WI38 (cell line): ENCODE measurements at regions not wholly inside any gene's neighbourhood (a gene's known extent, or its start where the extent isn't known, plus 50 kb on each side); places are given as distances from the start of the nearest gene placed in this dataset.

Experiments
- H3K4me3 ChIP-seq: 2 replicates; pipeline ENCODE4 v1.5.1; 2011; ENCODE audit warnings: low read depth, mild to moderate bottlenecking, control low read depth, low read length
- TF ChIP-seq, protein P1 (sequence below): IDR thresholded peaks from 2 replicates; pipeline ENCODE4 v1.5.1; 2012; ENCODE audit warnings: low read depth, mild to moderate bottlenecking, control low read depth, low read length

DNA sequence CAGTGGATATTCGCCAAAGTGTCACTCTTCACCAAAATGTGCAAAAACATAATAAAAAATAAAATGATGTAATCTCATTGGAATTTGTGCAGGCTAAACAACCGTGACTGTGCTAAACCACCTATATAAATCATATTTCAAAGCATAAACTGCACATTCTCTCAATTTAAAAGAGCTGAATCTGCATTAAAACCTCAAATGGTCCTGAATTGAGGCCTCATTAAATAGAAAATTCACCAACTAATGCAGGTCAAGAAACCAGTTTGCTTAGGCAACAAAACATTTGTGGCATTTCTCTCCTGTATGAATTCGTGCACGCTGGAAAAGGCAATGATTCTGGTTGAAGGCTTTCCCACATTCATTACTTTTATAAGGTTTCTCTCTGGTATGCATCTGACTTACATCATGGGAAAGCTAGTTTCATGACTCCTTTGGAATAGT lies 80.1 kb upstream of the IFNG-AS1 start:
- TF ChIP-seq, protein P1, sequence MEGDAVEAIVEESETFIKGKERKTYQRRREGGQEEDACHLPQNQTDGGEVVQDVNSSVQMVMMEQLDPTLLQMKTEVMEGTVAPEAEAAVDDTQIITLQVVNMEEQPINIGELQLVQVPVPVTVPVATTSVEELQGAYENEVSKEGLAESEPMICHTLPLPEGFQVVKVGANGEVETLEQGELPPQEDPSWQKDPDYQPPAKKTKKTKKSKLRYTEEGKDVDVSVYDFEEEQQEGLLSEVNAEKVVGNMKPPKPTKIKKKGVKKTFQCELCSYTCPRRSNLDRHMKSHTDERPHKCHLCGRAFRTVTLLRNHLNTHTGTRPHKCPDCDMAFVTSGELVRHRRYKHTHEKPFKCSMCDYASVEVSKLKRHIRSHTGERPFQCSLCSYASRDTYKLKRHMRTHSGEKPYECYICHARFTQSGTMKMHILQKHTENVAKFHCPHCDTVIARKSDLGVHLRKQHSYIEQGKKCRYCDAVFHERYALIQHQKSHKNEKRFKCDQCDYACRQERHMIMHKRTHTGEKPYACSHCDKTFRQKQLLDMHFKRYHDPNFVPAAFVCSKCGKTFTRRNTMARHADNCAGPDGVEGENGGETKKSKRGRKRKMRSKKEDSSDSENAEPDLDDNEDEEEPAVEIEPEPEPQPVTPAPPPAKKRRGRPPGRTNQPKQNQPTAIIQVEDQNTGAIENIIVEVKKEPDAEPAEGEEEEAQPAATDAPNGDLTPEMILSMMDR = no peak
- no peak overlapping the region for H3K4me3 ChIP-seq

DNA sequence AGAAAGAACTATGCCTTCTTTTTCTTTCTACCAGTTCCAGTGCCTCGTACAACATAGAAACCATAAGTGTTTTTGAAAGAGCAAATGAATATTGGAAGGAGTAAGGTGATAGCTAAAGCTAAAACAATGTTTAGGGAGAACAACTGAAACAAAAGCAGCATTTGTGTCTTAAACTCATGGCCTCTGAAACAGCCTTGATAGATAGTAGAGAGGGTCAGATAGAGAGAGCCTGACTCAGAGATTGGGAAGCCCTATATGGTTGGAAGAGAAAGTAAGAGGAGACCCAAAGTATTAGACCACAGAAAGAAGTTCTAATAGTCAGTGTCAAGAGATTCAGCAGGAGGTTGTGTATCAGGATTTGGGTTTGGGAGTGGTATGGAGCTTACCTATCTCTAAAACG lies 79.6 kb upstream of the IFNG-AS1 start:
- TF ChIP-seq, protein P1 = no peak
- H3K4me3 ChIP-seq = no peak overlapping the region

DNA sequence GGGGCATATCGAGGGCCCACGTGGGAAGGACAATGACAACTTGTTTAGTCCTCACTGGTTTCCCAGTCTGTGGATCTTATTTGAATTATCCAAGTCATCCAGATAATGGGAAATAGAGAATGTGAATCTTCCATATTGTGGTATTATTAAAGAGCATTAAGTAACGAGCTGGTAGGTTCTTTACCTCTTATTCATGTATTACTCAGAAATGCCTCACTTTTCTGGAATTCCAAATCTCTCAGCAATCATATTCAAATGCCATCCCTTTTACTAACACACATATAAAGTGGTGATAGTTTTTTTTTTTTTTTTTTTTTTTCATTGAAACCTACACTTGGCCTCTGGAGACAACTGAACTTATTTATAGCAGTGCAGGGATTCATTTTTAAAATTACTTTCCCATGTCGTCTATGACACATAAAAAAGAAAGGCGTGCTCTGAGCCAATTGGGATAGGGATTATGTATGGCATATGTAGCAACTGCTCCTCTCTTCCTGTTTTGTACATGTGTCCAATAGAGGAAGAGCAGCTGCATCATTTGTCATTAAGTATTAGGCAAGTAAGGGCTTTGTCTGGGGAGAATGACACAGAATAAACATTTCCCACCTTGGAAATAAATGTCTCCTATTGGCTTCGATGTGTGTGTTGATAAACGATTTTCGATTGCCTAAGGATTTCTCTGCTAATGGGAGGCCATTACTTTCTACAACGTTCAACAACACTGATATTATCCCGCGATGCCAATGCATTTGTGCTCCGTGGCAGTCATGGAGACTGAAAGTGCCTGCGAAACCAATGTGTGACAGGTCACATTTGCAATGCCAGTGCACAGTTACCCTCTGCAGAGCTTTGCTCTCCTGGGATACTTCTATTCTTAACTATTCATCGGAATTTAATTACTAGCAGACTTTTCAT lies 78.6 kb upstream of the IFNG-AS1 start:
- TF ChIP-seq, protein P1 = no peak
- no peak overlapping the region for H3K4me3 ChIP-seq

DNA sequence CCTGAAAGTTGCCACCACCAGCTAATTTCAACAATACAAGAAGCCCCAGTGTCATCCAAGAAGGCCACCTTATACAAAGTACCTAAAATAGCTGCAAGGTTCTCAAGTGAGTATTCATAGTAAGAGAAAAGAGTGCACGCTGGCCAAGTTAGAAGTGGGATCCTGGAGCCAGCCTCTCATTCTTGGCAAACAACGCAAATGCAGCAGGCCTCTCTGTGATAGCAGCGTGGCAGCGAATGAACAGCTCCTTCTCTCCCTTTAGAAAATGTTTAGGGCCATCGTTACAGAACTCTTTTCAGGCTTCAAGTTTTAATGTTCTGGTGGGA lies 78.0 kb upstream of the IFNG-AS1 start:
- TF ChIP-seq, protein P1 = no peak
- no peak overlapping the region for H3K4me3 ChIP-seq

DNA sequence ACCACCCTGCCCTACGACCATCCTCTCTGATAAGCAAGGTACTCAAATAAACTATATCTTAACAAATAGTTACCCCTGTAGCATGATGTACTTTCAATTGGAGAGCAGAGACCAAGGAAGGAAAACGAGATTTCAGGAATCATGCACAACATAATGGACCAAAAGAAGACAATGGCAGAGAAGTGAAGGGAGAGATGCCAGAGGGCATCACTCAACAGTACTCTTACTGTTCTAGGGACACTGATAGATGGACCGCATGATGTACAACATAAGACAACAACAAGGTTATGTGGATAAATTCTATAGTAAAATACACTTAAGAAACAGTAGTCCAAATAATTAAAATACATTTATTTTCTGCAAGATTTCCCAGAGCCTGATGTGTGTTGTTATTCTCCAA lies 77.5 kb upstream of the IFNG-AS1 start:
- TF ChIP-seq, protein P1 = no peak
- no peak overlapping the region for H3K4me3 ChIP-seq

DNA sequence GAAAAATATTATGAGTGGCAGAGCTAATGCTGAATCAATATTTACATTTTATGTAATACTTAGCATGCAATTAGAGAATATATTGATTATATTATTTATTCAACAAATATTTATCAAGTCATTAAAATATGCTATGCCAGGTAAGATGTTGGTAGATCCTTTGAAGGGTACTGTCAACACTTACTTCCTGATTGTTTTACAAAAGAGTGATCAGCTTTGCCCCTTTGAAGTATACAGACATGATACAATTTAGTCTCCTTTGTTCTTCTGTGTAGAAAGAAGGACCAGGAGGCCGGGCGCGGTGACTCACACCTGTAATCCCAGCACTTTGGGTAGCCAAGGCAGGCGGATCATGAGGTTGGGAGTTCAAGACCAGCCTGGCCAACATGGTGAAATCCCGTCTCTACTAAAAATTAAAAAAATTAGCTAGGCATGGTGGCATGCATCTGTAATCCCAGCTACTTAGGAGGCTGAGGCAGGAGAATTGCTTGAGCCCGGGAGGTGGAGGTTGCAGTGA lies 73.9 kb upstream of the IFNG-AS1 start:
- no peak overlapping the region for H3K4me3 ChIP-seq
- TF ChIP-seq, protein P1 = no peak

DNA sequence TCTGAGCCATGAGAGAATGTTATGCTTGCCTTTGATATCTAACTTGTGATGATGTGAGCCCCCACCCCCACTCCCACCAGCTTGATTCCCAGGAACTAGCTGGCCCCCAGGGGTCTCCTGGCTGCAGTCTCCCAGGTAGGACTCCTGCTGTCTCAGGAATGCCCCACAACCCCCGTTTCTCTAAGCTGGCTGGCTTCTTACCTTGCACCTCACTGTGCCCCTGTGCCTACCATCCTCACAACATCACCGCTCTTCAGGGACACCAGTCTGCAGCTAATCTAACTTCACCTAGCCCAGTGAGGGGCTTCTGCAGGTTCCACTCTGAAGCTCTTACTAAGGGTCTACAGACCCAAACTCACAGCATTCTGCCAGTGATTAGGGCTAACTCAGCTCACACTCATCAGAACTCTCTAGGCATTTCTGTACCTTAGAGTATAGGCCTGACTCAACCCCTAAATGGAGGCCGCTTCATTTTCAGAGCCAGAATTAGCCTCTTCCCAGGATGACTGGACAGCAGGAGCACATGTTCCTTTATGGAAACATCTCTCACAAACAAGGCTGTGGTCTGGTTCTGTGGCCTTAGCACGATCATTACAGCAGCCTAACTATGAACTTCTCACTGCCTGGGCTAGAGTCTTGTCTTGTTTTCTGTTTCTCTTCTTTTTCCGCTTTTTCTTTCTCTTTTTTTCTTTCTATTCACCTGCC lies 72.8 kb upstream of the IFNG-AS1 start:
- H3K4me3 ChIP-seq = no peak overlapping the region
- TF ChIP-seq, protein P1 = no peak
